PC-9 (cell line): ENCODE measurements at regions not wholly inside any gene's neighbourhood (a gene's known extent, or its start where the extent isn't known, plus 50 kb on each side); places are given as distances from the start of the nearest gene placed in this dataset.

Experiments used
- CTCF ChIP-seq: fragments of 200-600 bp; sonication (generic); conservative IDR thresholded peaks from 2 replicates; pipeline ENCODE4 v1.6.1; 2017; ENCODE audit warnings: mixed run types, antibody characterized with exemption, mild to moderate bottlenecking, moderate library complexity
- EZH2 ChIP-seq: fragments of 200-600 bp; sonication (generic); IDR thresholded peaks from 2 replicates; pipeline ENCODE4 v1.8.0; 2017; ENCODE audit warnings: antibody characterized with exemption, low read depth

GRCh38 chr2:47687856-47688255, 95.1 kb upstream of the MSH6 start:
- TF ChIP-seq CTCF (no peak), EZH2 (no peak)
